GM06990 (cell line): ENCODE measurements at regions not wholly inside any gene's neighbourhood (a gene's known extent, or its start where the extent isn't known, plus 50 kb on each side); places are given as distances from the start of the nearest gene placed in this dataset.

ENCODE experiments used
- DNase-seq: peaks from one replicate; pipeline ENCODE4 v3.0.0-alpha.2; 2011; ENCODE audit not compliant: insufficient read length; ENCODE audit errors: extremely low read depth
- H3K27me3 ChIP-seq: replicated peaks from 2 replicates; pipeline ENCODE4 v1.6.0; 2011; ENCODE audit warnings: low read length; ENCODE audit not compliant: control insufficient read depth, insufficient read depth
- H3K36me3 ChIP-seq: 2 replicates; pipeline ENCODE4 v1.5.1; 2011; ENCODE audit warnings: low read length; ENCODE audit not compliant: control insufficient read depth, insufficient read depth
- H3K4me3 ChIP-seq: replicated peaks from 2 replicates; pipeline ENCODE4 v1.5.1; 2011; ENCODE audit warnings: low read depth, mild to moderate bottlenecking, control low read depth, low read length
- TF ChIP-seq, protein P1 (sequence below): IDR thresholded peaks from 2 replicates; pipeline ENCODE4 v1.5.1; 2011; ENCODE audit warnings: low read length, control low read depth, mild to moderate bottlenecking, inconsistent platforms; ENCODE audit not compliant: insufficient read depth, poor library complexity, severe bottlenecking

GRCh38 chrX:125826774-125827451 lies 339.2 kb downstream of the DCAF12L2 start:
- Histone ChIP-seq H3K36me3 (no peaks in the 10 kb centered on the region), H3K4me3 (no peak overlapping the region), H3K27me3 (no peaks in the 10 kb centered on the region)
- DNase-seq: no peak
- TF ChIP-seq, protein P1, sequence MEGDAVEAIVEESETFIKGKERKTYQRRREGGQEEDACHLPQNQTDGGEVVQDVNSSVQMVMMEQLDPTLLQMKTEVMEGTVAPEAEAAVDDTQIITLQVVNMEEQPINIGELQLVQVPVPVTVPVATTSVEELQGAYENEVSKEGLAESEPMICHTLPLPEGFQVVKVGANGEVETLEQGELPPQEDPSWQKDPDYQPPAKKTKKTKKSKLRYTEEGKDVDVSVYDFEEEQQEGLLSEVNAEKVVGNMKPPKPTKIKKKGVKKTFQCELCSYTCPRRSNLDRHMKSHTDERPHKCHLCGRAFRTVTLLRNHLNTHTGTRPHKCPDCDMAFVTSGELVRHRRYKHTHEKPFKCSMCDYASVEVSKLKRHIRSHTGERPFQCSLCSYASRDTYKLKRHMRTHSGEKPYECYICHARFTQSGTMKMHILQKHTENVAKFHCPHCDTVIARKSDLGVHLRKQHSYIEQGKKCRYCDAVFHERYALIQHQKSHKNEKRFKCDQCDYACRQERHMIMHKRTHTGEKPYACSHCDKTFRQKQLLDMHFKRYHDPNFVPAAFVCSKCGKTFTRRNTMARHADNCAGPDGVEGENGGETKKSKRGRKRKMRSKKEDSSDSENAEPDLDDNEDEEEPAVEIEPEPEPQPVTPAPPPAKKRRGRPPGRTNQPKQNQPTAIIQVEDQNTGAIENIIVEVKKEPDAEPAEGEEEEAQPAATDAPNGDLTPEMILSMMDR: no peak

GRCh38 chrX:125846271-125846670 lies 319.8 kb downstream of the DCAF12L2 start:
- DNase-seq: no peak
- H3K4me3 ChIP-seq: no peak overlapping the region
- TF ChIP-seq, protein P1: no peak
- H3K36me3 ChIP-seq: no peaks in the 10 kb centered on the region
- no peaks in the 10 kb centered on the region for H3K27me3 ChIP-seq

DNA sequence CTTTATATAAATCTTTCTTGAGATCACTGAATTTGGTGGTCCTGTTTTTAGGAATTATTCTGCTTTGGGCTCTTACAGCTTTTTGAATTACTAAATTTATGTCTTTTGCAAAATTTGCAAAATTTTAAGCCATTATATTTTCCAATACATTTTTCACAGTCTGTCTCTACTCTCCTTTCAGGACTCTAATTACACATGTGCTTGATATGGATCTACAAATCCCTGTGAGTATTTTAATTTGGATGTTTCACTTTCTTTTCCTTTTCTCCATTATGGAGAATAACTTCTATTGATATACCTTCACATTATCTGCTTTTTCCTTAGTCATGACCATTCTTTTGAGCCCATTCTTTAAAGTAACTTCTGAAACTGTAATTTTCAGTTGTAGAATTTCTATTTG lies 315.4 kb downstream of the DCAF12L2 start:
- TF ChIP-seq, protein P1: no peak
- H3K4me3 ChIP-seq: no peak overlapping the region
- DNase-seq: no peak

DNA sequence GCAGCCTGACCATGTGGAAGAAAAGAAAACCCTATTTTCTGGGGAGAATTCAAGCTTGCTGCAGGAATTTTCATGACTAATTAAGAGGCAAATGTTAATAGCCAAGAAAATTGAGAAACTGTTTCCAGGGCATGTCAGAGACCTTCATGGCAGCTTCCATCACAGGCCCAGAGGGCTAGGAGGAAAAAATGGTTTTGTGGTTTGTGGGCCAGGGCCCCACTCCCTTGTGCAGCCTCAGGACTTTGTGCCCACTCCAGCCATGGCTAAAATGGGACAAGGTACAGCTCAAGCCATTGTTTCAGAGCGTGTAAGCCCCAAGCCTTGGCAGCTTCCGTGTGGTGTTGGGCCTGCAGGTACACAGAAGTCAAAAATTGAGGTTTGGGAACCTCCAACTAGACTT lies 282.9 kb downstream of the DCAF12L2 start:
- no peak overlapping the region for H3K4me3 ChIP-seq
- no peak for DNase-seq
- H3K27me3 ChIP-seq: no peaks in the 10 kb centered on the region
- no peaks in the 10 kb centered on the region for H3K36me3 ChIP-seq
- TF ChIP-seq, protein P1: no peak

More for the DNA sequence above, 315.4 kb downstream of the DCAF12L2 start:
- H3K36me3 ChIP-seq: no peaks in the 10 kb centered on the region
- no peaks in the 10 kb centered on the region for H3K27me3 ChIP-seq

DNA sequence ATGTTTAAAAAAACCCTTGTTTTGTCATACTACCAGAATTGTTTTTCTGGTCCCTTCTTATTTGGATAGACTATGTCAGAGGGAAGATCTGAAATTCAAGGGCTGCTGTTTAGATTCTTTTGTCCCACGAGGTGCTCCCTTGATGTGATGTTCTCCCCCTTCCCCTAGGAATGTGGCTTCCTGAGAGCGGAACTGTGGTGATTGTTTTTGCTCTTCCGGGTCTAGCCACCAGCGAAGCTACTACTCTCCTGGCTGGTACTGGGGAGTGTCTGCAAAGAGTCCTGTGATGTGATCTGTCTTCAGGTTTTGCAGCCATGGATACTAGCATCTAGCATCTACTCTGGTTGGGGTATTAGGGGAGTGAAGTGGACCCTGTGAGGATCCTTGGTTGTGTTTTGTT lies 271.1 kb downstream of the DCAF12L2 start:
- no peaks in the 10 kb centered on the region for H3K36me3 ChIP-seq
- H3K27me3 ChIP-seq: no peaks in the 10 kb centered on the region
- TF ChIP-seq, protein P1: no peak
- H3K4me3 ChIP-seq: no peak overlapping the region
- no peak for DNase-seq

DNA sequence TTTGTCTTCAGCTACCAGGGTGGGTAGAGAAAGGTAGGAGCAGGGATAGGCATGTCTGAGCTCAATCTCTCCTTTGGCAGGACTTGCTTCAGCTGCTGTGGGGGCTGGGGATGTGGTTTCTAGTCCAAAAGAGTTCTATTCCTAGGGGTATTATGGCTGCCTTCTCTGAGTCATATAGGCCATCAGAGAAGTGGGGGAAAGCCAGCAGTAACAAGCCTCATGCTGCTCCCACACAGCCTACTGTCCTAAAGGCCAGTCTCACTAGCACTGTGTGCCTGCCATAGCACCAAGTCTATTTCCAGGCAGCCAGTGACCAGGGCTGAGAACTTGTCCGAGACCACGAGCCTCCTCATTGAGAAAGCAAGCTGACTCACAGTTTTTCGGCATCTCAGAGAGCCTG lies 270.6 kb downstream of the DCAF12L2 start:
- Histone ChIP-seq H3K4me3 (no peak overlapping the region), H3K27me3 (no peaks in the 10 kb centered on the region), H3K36me3 (no peaks in the 10 kb centered on the region)
- DNase-seq: no peak
- TF ChIP-seq, protein P1: no peak
